ENCODE measurements at regions not wholly inside any gene's neighbourhood (a gene's known extent, or its start where the extent isn't known, plus 50 kb on each side); places are given as distances from the start of the nearest gene placed in this dataset.
"Not testable (repeated sequence)": the region's sequence is repeated elsewhere in the genome, so short reads cannot be mapped to it uniquely, and the experiment has no call there.

- no peak for DNase-seq
Measured at GRCh38 chr5:124153588-124153987, 592.9 kb downstream of the ZNF608 start.

- DNase-seq: no peak
Measured at GRCh38 chr5:124148574-124148973, 597.9 kb downstream of the ZNF608 start.

GRCh38 chr5:124140060-124140459 is 606.4 kb downstream of the ZNF608 start:
- no peak for DNase-seq

GRCh38 chr5:124139477-124139876 is 607.0 kb downstream of the ZNF608 start:
- DNase-seq: no peak

GRCh38 chr5:124136609-124137008 is 609.8 kb downstream of the ZNF608 start:
- DNase-seq: no peak

- DNase-seq: no peak
Measured at GRCh38 chr5:124134941-124135340, 611.5 kb downstream of the ZNF608 start.

GRCh38 chr5:124133406-124133805 is 613.0 kb downstream of the ZNF608 start:
- no peak for DNase-seq

GRCh38 chr5:124132843-124133242 is 613.6 kb downstream of the ZNF608 start:
- DNase-seq: no peak

GRCh38 chr5:124131466-124131865 is 615.0 kb downstream of the ZNF608 start:
- no peak for DNase-seq

GRCh38 chr5:124130816-124131215 is 615.6 kb downstream of the ZNF608 start:
- DNase-seq: no peak

- no peak for DNase-seq
Measured at GRCh38 chr5:124128867-124129266, 616.9 kb downstream of the CSNK1G3 start.

GRCh38 chr5:124126504-124127217 is 614.7 kb downstream of the CSNK1G3 start:
- no peak for DNase-seq

GRCh38 chr5:124124711-124125229 is 612.8 kb downstream of the CSNK1G3 start:
- DNase-seq: no peak

- DNase-seq: no peak
Measured at GRCh38 chr5:124121198-124121597, 609.2 kb downstream of the CSNK1G3 start.

GRCh38 chr5:124114911-124115310 is 602.9 kb downstream of the CSNK1G3 start:
- no peak for DNase-seq

- no peak for DNase-seq
Measured at GRCh38 chr5:124111886-124112285, 599.9 kb downstream of the CSNK1G3 start.

- no peak for DNase-seq
Measured at GRCh38 chr5:124110942-124111341, 599.0 kb downstream of the CSNK1G3 start.

GRCh38 chr5:124105326-124105725 is 593.3 kb downstream of the CSNK1G3 start:
- no peak for DNase-seq

GRCh38 chr5:124104821-124105220 is 592.8 kb downstream of the CSNK1G3 start:
- DNase-seq: no peak

GRCh38 chr5:124104344-124104743 is 592.4 kb downstream of the CSNK1G3 start:
- DNase-seq: no peak

GRCh38 chr5:124103671-124104070 is 591.7 kb downstream of the CSNK1G3 start:
- DNase-seq: no peak

- DNase-seq: not testable (repeated sequence)
Measured at GRCh38 chr5:124103056-124103455, 591.1 kb downstream of the CSNK1G3 start.

GRCh38 chr5:124102486-124102885 is 590.5 kb downstream of the CSNK1G3 start:
- DNase-seq: no peak

GRCh38 chr5:124093658-124094057 is 581.7 kb downstream of the CSNK1G3 start:
- DNase-seq: no peak

- DNase-seq: no peak
Measured at GRCh38 chr5:124090115-124090514, 578.1 kb downstream of the CSNK1G3 start.

All from activated CD4-positive, alpha-beta T cell treated with anti-CD3 and anti-CD28 coated beads, Interleukin-2, amount 50 U/mL, for 1 hour (primary cell).